Lower leg skin (tissue), 3 donors: ENCODE measurements at regions not wholly inside any gene's neighbourhood (a gene's known extent, or its start where the extent isn't known, plus 50 kb on each side); places are given as distances from the start of the nearest gene placed in this dataset.

ENCODE experiments used
- POLR2A ChIP-seq, 2 donors: fragments of 450-650 bp; IDR thresholded peaks; one replicate each; pipeline ENCODE4 v1.6.1; 2016 to 2017; ENCODE audit warnings: antibody characterized with exemption in 2 of 2, mild to moderate bottlenecking in 1 of 2, moderate library complexity in 1 of 2
- TF ChIP-seq, protein P1 (sequence below), 3 donors: fragments of 450-650 bp; IDR thresholded peaks; one replicate each; pipeline ENCODE4 v1.5.1; 2016; ENCODE audit warnings: antibody characterized with exemption in 3 of 3, mild to moderate bottlenecking in 3 of 3, moderate library complexity in 2 of 3

DNA sequence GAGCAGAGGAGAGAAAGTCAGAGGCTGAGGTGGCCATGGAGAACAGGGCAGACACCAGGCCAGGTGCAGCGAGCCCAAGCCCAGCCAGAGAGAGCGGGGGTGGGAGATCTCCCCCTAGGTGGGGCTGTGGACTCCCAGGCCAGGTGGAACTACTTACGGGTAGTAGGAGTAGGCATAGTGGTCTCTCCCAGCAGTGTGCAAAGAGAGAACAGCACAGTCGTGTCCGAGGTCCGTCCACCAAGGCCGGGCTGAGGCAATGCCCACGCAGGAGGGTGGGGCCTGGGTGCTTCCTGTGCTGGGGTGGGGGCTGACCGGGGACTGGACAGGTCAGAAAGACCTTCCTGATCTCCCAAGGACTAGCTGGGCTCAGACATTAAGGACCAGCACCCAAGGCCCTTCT is 263.7 kb downstream of the PTPRU start:
- TF ChIP-seq, protein P1, sequence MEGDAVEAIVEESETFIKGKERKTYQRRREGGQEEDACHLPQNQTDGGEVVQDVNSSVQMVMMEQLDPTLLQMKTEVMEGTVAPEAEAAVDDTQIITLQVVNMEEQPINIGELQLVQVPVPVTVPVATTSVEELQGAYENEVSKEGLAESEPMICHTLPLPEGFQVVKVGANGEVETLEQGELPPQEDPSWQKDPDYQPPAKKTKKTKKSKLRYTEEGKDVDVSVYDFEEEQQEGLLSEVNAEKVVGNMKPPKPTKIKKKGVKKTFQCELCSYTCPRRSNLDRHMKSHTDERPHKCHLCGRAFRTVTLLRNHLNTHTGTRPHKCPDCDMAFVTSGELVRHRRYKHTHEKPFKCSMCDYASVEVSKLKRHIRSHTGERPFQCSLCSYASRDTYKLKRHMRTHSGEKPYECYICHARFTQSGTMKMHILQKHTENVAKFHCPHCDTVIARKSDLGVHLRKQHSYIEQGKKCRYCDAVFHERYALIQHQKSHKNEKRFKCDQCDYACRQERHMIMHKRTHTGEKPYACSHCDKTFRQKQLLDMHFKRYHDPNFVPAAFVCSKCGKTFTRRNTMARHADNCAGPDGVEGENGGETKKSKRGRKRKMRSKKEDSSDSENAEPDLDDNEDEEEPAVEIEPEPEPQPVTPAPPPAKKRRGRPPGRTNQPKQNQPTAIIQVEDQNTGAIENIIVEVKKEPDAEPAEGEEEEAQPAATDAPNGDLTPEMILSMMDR (IDR thresholded peaks at IDR 0.05): no peak
- no peak for TF ChIP-seq POLR2A (IDR thresholded peaks at IDR 0.05)
